Nephron progenitor cell (in vitro differentiated cells): ENCODE measurements at regions not wholly inside any gene's neighbourhood (a gene's known extent, or its start where the extent isn't known, plus 50 kb on each side); places are given as distances from the start of the nearest gene placed in this dataset.

Experiments
- DNase-seq: peaks from one replicate; pipeline ENCODE4 v3.0.0; 2021
- H3K27ac Mint-ChIP-seq: 2 replicates; pipeline ENCODE4 v1.8.0; 2021; ENCODE audit warnings: mild to moderate bottlenecking, moderate library complexity, mixed read lengths
- H3K27me3 Mint-ChIP-seq: 2 replicates; pipeline ENCODE4 v1.8.0; 2021; ENCODE audit warnings: mild to moderate bottlenecking, low read depth, mixed read lengths; ENCODE audit not compliant: poor library complexity
- H3K36me3 Mint-ChIP-seq: 2 replicates; pipeline ENCODE4 v1.8.0; 2021; ENCODE audit warnings: low read depth, mixed read lengths
- H3K4me1 Mint-ChIP-seq: 2 replicates; pipeline ENCODE4 v1.8.0; 2021; ENCODE audit warnings: mixed read lengths
- H3K4me3 Mint-ChIP-seq: 2 replicates; pipeline ENCODE4 v1.8.0; 2021; ENCODE audit warnings: mild to moderate bottlenecking, moderate library complexity, mixed read lengths
- H3K9me3 Mint-ChIP-seq: 2 replicates; pipeline ENCODE4 v1.8.0; 2021; ENCODE audit warnings: mild to moderate bottlenecking, moderate library complexity, mixed read lengths
- TF ChIP-seq, protein P1 (sequence below): fragments of 200-600 bp; sonication (generic); IDR thresholded peaks from 2 replicates; pipeline ENCODE4 v1.5.0; 2021; ENCODE audit warnings: antibody characterized with exemption

DNA sequence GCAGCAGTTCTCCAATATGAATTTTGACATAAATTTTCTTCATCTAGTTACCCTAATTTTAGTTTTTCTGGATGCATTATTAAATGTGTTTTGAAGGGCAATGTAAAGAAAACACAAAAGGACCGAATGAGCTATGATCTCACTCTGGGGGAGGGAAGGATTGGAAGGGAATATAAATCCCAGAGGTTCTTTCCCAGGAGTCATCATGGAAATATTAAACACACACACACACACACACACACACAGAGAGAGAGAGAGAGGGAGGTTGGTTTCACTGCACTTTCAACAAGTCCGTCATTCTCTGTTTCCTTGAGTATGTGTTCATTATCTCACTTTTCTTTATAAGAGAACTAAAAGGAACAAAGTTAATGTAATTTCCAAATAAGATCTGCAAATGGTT is 70.7 kb upstream of the DCBLD2 start:
- Mint-ChIP-seq H3K27me3 (no peaks in the 10 kb centered on the region), H3K36me3 (no peaks in the 10 kb centered on the region), H3K4me3 (no peak overlapping the region), H3K27ac (no peak overlapping the region), H3K9me3 (peaks cover 16% of the 10 kb centered on the region), H3K4me1 (peaks cover 13% of the 10 kb centered on the region)
- TF ChIP-seq, protein P1, sequence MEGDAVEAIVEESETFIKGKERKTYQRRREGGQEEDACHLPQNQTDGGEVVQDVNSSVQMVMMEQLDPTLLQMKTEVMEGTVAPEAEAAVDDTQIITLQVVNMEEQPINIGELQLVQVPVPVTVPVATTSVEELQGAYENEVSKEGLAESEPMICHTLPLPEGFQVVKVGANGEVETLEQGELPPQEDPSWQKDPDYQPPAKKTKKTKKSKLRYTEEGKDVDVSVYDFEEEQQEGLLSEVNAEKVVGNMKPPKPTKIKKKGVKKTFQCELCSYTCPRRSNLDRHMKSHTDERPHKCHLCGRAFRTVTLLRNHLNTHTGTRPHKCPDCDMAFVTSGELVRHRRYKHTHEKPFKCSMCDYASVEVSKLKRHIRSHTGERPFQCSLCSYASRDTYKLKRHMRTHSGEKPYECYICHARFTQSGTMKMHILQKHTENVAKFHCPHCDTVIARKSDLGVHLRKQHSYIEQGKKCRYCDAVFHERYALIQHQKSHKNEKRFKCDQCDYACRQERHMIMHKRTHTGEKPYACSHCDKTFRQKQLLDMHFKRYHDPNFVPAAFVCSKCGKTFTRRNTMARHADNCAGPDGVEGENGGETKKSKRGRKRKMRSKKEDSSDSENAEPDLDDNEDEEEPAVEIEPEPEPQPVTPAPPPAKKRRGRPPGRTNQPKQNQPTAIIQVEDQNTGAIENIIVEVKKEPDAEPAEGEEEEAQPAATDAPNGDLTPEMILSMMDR: no peak
- DNase-seq: no peak

DNA sequence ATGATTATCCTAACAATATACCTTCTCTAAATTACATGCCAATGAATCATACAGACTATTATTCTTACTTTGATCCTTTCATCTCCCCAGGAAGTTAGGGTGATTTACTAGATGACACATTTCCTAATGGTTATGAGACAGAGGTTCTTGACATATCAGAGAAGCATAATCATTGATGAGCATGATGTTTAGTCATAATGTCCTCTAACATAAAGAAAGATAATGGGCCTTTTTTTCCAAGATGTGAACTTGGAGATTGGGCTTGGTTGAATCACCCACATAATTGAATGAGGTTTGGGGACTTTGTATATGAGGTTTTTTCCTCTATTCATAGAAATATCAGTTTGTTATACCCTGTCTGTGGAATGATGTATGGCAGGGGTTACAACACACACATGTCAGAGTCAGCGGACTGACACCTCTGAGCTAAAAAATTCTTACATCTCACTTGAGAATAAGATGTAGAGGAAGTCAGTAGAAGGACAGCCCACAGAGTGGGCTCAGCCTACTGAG is 69.7 kb upstream of the DCBLD2 start:
- peaks cover 13% of the 10 kb centered on the region for H3K9me3 Mint-ChIP-seq
- no peaks in the 10 kb centered on the region for H3K36me3 Mint-ChIP-seq
- H3K4me1 Mint-ChIP-seq: peaks cover 13% of the 10 kb centered on the region
- DNase-seq: no peak
- H3K4me3 Mint-ChIP-seq: no peak overlapping the region
- no peaks in the 10 kb centered on the region for H3K27me3 Mint-ChIP-seq
- H3K27ac Mint-ChIP-seq: no peak overlapping the region
- TF ChIP-seq, protein P1: no peak

DNA sequence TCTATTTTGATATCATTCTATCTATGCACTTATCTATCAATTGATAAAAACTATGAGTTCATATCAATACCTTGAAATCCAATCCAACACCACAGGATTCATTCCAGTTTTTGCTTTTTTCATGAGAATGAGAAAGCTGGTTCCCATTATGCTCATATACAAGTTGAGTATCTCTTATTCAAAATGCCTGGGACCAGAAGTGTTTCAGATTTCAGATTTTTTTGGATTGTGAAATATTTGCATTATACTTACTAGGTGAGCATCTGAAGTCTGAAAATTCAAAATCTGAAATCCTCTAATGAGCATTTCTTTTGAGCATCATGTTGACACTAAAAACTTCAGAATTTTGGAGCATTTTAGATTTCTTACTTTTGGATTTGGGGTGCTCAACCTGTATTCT is 67.8 kb upstream of the DCBLD2 start:
- Mint-ChIP-seq H3K27ac (peak overlapping the region; percentile 22), H3K9me3 (peaks cover 13% of the 10 kb centered on the region), H3K4me1 (peaks cover 13% of the 10 kb centered on the region), H3K27me3 (no peaks in the 10 kb centered on the region), H3K4me3 (no peak overlapping the region), H3K36me3 (no peaks in the 10 kb centered on the region)
- DNase-seq: no peak
- TF ChIP-seq, protein P1: no peak

DNA sequence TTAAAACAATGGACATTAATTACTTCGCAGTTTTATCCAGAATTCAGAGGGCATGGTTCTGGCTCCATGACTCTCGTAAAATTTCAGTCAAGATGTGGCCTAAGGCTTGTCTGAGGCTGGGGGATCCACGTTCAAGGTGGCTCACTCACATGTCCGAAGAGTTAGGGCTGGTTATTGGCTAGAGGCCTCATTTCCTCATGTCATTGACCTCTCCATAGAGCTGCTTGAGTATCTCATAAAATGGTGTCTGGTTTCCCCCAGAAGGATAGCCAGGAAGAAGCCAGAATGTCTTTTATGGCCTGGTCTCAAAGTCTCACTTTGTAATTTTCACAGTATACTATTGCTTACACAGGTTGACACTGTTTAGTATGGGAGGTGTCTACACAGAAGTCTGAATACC is 67.3 kb upstream of the DCBLD2 start:
- Mint-ChIP-seq H3K9me3 (peaks cover 13% of the 10 kb centered on the region), H3K4me1 (peaks cover 13% of the 10 kb centered on the region), H3K36me3 (no peaks in the 10 kb centered on the region), H3K4me3 (no peak overlapping the region), H3K27me3 (no peaks in the 10 kb centered on the region), H3K27ac (no peak overlapping the region)
- DNase-seq: no peak
- TF ChIP-seq, protein P1: no peak

DNA sequence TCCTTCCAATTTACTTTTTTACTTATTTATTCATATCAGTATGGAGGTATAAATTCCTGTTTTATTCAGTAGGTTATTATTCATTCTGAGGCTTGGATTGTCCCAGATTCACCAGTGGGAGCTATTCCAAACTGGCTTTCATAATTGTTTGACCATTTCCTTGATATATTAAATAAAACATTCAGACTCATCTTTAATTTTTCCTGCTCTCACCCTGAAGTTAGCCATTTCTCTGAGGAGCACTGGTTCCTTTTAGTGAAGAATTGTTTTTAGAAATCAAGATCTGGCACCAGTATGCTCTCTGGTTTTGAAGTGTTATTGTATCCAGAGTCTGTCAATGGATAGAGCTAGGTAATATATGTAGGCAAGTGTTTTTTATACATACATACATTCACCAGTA is 66.9 kb upstream of the DCBLD2 start:
- H3K27ac Mint-ChIP-seq: no peak overlapping the region
- no peak for DNase-seq
- no peak overlapping the region for H3K4me3 Mint-ChIP-seq
- H3K4me1 Mint-ChIP-seq: peaks cover 13% of the 10 kb centered on the region
- peaks cover 13% of the 10 kb centered on the region for H3K9me3 Mint-ChIP-seq
- no peaks in the 10 kb centered on the region for H3K27me3 Mint-ChIP-seq
- TF ChIP-seq, protein P1: no peak
- H3K36me3 Mint-ChIP-seq: no peaks in the 10 kb centered on the region

DNA sequence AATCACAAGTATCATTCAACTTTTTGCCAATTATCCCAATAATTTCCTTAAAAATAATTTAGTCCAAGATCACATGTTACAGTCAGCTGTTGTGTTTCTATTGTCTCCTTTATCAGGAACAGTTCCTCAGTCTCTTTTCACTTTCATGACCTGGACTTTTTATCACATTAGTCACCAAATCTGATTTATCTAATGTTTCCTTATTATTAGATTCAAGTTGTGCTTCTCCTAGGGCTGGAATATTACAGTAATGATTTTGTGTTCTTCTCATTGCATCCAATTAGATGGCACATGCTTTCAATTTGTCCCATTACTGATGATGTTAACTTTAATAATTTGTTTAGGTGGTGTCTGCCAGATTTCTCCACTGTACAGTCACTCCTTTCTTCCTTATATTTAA is 66.3 kb upstream of the DCBLD2 start:
- no peak for DNase-seq
- Mint-ChIP-seq H3K4me1 (peaks cover 13% of the 10 kb centered on the region), H3K4me3 (no peak overlapping the region), H3K36me3 (no peaks in the 10 kb centered on the region), H3K27ac (no peak overlapping the region), H3K27me3 (no peaks in the 10 kb centered on the region), H3K9me3 (peaks cover 10% of the 10 kb centered on the region)
- TF ChIP-seq, protein P1: no peak
